ENCODE measurements at regions not wholly inside any gene's neighbourhood (a gene's known extent, or its start where the extent isn't known, plus 50 kb on each side); places are given as distances from the start of the nearest gene placed in this dataset.

DNA sequence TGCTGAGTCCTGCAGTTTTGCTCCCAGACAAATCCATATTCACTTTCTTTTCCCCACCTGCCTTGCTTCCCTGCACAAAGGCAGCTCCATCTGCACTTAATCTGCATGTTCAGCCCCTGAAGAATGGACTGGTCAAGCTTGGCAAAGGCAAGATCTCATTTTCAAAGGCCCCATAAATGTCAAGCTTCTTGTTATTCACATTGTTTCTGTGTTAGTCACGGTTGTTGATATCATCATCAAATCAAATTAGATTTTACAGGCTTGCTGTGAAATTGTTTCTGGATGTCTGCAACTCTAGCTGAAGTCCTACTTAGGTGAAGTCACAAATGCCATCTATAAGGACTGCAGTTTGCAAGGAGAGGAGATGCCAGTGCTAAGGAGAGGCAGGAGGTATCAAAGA lies 91.0 kb downstream of the GPAM start:
- no peak for TF ChIP-seq EZH2 (IDR thresholded peaks at IDR 0.05; ENCODE audit: borderline replicate concordance, low read depth, low read length, severe bottlenecking)
- TF ChIP-seq, protein P1, sequence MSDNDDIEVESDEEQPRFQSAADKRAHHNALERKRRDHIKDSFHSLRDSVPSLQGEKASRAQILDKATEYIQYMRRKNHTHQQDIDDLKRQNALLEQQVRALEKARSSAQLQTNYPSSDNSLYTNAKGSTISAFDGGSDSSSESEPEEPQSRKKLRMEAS (IDR thresholded peaks at IDR 0.05; ENCODE audit: insufficient read depth, insufficient read length) = no peak

Measured in endothelial cell of umbilical vein (primary cell).